Mesenchymal stem cell (in vitro differentiated cells and primary cell): ENCODE measurements at regions not wholly inside any gene's neighbourhood (a gene's known extent, or its start where the extent isn't known, plus 50 kb on each side); places are given as distances from the start of the nearest gene placed in this dataset.

Experiments used
- DNase-seq: peaks from one replicate; pipeline ENCODE4 v3.0.0-alpha.2; 2013
- H2AFZ ChIP-seq: one replicate; pipeline ENCODE4 v1.6.1; 2013; ENCODE audit warnings: low read depth, mild to moderate bottlenecking, control low read depth, inconsistent platforms, low read length, moderate library complexity
- H2AK5ac ChIP-seq: 2 replicates; pipeline ENCODE4 v1.6.1; 2013; ENCODE audit warnings: low read length, moderate library complexity, mild to moderate bottlenecking, inconsistent platforms; ENCODE audit not compliant: severe bottlenecking
- H2BK120ac ChIP-seq: one replicate; pipeline ENCODE4 v1.6.1; 2013; ENCODE audit warnings: low read depth, mild to moderate bottlenecking, inconsistent platforms, low read length, moderate library complexity
- H2BK12ac ChIP-seq, 2 experiments: one replicate each; pipeline ENCODE4 v1.6.1; 2013; ENCODE audit warnings: inconsistent platforms in 2 of 2, low read length in 2 of 2, mild to moderate bottlenecking in 2 of 2, moderate library complexity in 2 of 2, control low read depth in 1 of 2
- H2BK15ac ChIP-seq: one replicate; pipeline ENCODE4 v1.6.1; 2013; ENCODE audit warnings: mild to moderate bottlenecking, low read depth, inconsistent platforms; ENCODE audit not compliant: poor library complexity, severe bottlenecking
- H2BK5ac ChIP-seq: 2 replicates; pipeline ENCODE4 v1.6.1; 2013; ENCODE audit warnings: low read depth, mild to moderate bottlenecking, low read length, control low read depth, inconsistent platforms; ENCODE audit not compliant: poor library complexity, severe bottlenecking
- H3K14ac ChIP-seq, 2 experiments: one replicate each; pipeline ENCODE4 v1.6.1; 2013; ENCODE audit warnings: inconsistent platforms in 2 of 2, low read length in 2 of 2, control low read depth in 1 of 2, mild to moderate bottlenecking in 1 of 2, moderate library complexity in 1 of 2
- H3K18ac ChIP-seq, 2 experiments: one replicate each; pipeline ENCODE4 v1.6.1; 2013; ENCODE audit warnings: inconsistent platforms in 2 of 2, low read length in 2 of 2, control low read depth in 1 of 2, low read depth in 1 of 2, mild to moderate bottlenecking in 1 of 2
- H3K23ac ChIP-seq, 2 experiments: one replicate each; pipeline ENCODE4 v1.6.1; 2013; ENCODE audit warnings: inconsistent platforms in 2 of 2, low read length in 2 of 2, mild to moderate bottlenecking in 2 of 2, moderate library complexity in 2 of 2, control low read depth in 1 of 2
- H3K27ac ChIP-seq: 2 replicates; pipeline ENCODE4 v1.5.1; 2013; ENCODE audit warnings: mild to moderate bottlenecking, moderate library complexity, low read length, control low read depth, inconsistent platforms; ENCODE audit not compliant: poor library complexity, severe bottlenecking
- H3K27me3 ChIP-seq, 2 experiments: 2 replicates each; pipeline versions ENCODE4 v1.6.1 to v1.7.0; 2013; ENCODE audit warnings: low read length in 2 of 2, mild to moderate bottlenecking in 2 of 2, moderate library complexity in 2 of 2, control low read depth in 1 of 2, inconsistent platforms in 1 of 2; ENCODE audit not compliant: control insufficient read depth in 1 of 2, insufficient read depth in 1 of 2
- H3K36me3 ChIP-seq, 2 experiments: 2 replicates each; pipeline versions ENCODE4 v1.6.1 to v1.7.0; 2013; ENCODE audit warnings: low read length in 2 of 2, control low read depth in 1 of 2, inconsistent platforms in 1 of 2, low read depth in 1 of 2, mild to moderate bottlenecking in 1 of 2; ENCODE audit not compliant: insufficient read depth in 2 of 2, control insufficient read depth in 1 of 2
- H3K4ac ChIP-seq, 2 experiments: one replicate each; pipeline ENCODE4 v1.6.1; 2013; ENCODE audit warnings: inconsistent platforms in 2 of 2, low read length in 2 of 2, mild to moderate bottlenecking in 2 of 2, moderate library complexity in 2 of 2, control low read depth in 1 of 2, low read depth in 1 of 2
- H3K4me1 ChIP-seq: 2 replicates; pipeline ENCODE4 v1.6.1; 2013; ENCODE audit warnings: low read depth, low read length, control low read depth; ENCODE audit not compliant: control insufficient read depth, insufficient read depth
- H3K4me2 ChIP-seq: 2 replicates; pipeline ENCODE4 v1.6.1; 2013; ENCODE audit warnings: low read length, mild to moderate bottlenecking, inconsistent platforms; ENCODE audit not compliant: poor library complexity, severe bottlenecking
- H3K4me3 ChIP-seq, 2 experiments: 2 replicates each; pipeline versions ENCODE4 v1.5.1 to v1.7.0; 2013; ENCODE audit warnings: low read length in 2 of 2, mild to moderate bottlenecking in 2 of 2, control low read depth in 1 of 2, low read depth in 1 of 2; ENCODE audit not compliant: insufficient read depth in 1 of 2
- H3K79me1 ChIP-seq: replicated peaks from 2 replicates; pipeline ENCODE4 v1.6.1; 2013; ENCODE audit warnings: mild to moderate bottlenecking, control low read depth, low read length, inconsistent platforms; ENCODE audit not compliant: poor library complexity, severe bottlenecking
- H3K9ac ChIP-seq: 2 replicates; pipeline ENCODE4 v1.7.0; 2013; ENCODE audit warnings: mild to moderate bottlenecking, low read length, moderate library complexity
- H3K9me3 ChIP-seq: 2 replicates; pipeline ENCODE4 v1.7.0; 2013; ENCODE audit warnings: mild to moderate bottlenecking, low read length; ENCODE audit not compliant: control insufficient read depth
- H4K8ac ChIP-seq: one replicate; pipeline ENCODE4 v1.6.1; 2013; ENCODE audit warnings: inconsistent platforms, mild to moderate bottlenecking, low read length, moderate library complexity
- H4K91ac ChIP-seq: one replicate; pipeline ENCODE4 v1.6.1; 2013; ENCODE audit warnings: mild to moderate bottlenecking, low read length, inconsistent platforms
- WGBS: methylation state at CpG from one replicate; pipeline ENCODE4 v1.1.7; 2013; ENCODE audit warnings: mixed read lengths; 5-methylcytosine and 5-hydroxymethylcytosine counted together

DNA sequence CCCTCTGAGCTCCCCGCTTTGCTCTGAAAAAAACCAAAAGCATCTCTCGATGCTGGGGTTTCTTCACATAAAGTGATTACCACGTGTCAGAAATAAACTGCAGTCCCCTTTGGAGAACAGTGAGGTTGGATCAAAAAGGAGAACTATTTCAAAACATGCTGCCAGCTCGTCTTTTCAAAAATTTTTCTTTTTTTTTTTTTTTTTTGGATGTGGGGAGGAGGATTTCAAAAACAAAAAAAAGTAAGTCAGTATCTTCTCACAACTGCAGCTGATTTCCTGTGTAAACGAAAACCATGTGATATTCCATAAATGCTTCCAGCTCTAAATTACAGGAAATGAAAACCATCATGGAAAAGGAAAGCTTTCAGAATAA lies 155.0 kb upstream of the LYZL2 start:
- Histone ChIP-seq H2BK12ac (peak overlapping the region in 1 of 2 experiments; percentile 86), H3K4me2 (peak overlapping the region; percentile 72), H3K18ac (peak overlapping the region; percentile 96 to 98), H3K36me3 (no peaks in the 10 kb centered on the region), H3K23ac (no peak overlapping the region), H4K91ac (peak overlapping the region; percentile 92), H3K4me1 (peaks cover 14% of the 10 kb centered on the region), H3K79me1 (no peaks in the 10 kb centered on the region), H3K4me3 (peak overlapping the region; percentile 66 to 72), H2BK120ac (peak overlapping the region; percentile 59), H3K14ac (no peak overlapping the region), H2BK15ac (peak overlapping the region; percentile 66), H3K9ac (peak overlapping the region; percentile 91), H4K8ac (peak overlapping the region; percentile 83), H3K4ac (no peak overlapping the region), H3K9me3 (no peaks in the 10 kb centered on the region), H2BK5ac (no peak overlapping the region), H3K27me3 (no peaks in the 10 kb centered on the region), H2AK5ac (no peak overlapping the region), H2AFZ (peak overlapping the region; percentile 83), H3K27ac (no peak overlapping the region)
- 0% methylated on average over 3 of the region's 5 CpGs for WGBS
- peak; percentile 62 for DNase-seq

DNA sequence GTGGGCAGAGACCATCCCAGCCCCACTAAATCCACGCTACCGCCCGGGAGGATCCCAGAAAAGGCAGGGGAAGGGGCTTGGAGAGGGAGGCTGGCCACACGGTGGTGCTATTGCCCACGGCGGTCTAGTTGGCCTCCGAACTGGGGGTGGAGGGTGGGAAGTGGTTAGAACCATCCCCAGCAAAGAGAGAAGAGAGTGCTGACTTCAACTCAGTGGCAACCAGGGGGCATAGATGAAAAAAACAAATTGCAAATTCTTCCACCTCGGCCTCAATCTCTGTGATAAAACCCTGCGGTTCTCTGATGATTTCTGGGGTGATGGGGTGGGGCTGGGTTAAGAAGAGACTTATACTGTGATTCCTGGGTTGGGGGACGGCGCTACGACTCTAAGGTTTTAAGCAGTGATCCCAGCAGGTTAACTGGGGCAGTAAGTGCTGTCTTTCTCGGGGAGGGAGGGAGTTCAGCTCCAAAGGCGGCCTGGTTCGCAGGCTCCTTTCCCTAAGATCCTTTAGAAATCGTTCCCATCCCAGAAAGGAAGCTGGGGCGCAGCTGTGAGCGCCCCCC lies 154.5 kb upstream of the LYZL2 start:
- Histone ChIP-seq H2AFZ (no peak overlapping the region), H3K9me3 (no peaks in the 10 kb centered on the region), H2BK15ac (no peak overlapping the region), H3K9ac (peak overlapping the region; percentile 91), H3K4me3 (peak overlapping the region in 1 of 2 experiments; percentile 45), H3K27me3 (no peaks in the 10 kb centered on the region), H3K27ac (peak overlapping the region; percentile 35), H3K4ac (peak overlapping the region in 1 of 2 experiments; percentile 91), H4K8ac (peak overlapping the region; percentile 51), H2BK5ac (no peak overlapping the region), H3K4me1 (peaks cover 14% of the 10 kb centered on the region), H3K4me2 (peak overlapping the region; percentile 71), H3K23ac (no peak overlapping the region), H3K18ac (peak overlapping the region; percentile 72 to 77), H3K79me1 (no peaks in the 10 kb centered on the region), H2BK12ac (peak overlapping the region; percentile 85 to 87), H2BK120ac (peak overlapping the region; percentile 68), H4K91ac (peak overlapping the region; percentile 57), H3K14ac (no peak overlapping the region), H2AK5ac (no peak overlapping the region), H3K36me3 (no peaks in the 10 kb centered on the region)
- WGBS = under 1% methylated on average over 17 of the region's 18 CpGs
- DNase-seq = peak; percentile 90

- peak overlapping the region; percentile 76 for H2BK15ac ChIP-seq
- peak; percentile 44 for DNase-seq
Observed at GRCh38 chr10:30782537-30783461, 153.2 kb upstream of the LYZL2 start.

DNA sequence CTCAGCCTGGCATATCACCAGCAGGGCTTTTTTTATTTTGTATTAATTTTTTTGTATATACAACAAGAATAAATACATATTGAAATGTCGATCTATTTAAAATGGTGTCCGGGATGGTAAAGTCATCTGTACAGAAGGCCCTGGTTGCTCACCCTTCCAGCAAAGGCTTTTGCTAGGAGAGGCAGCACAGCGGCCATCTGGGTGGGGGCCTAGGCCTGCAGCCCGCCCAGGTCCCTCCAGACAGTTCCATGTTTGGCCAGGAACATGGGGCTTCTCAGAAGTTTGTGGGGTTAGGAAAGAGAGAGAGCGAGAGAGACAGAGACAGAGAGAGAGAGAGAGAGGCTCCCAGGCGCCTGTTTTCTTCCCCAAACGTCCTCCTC lies 152.6 kb upstream of the LYZL2 start:
- Histone ChIP-seq H2BK5ac (peak overlapping the region; percentile 79), H2BK15ac (no peak overlapping the region), H2AK5ac (no peak overlapping the region), H3K9me3 (no peaks in the 10 kb centered on the region), H3K4me2 (no peak overlapping the region), H4K91ac (no peak overlapping the region), H3K27me3 (no peaks in the 10 kb centered on the region), H3K9ac (peak overlapping the region; percentile 91), H4K8ac (no peak overlapping the region), H2BK120ac (peak overlapping the region; percentile 69), H3K4me1 (peaks cover 14% of the 10 kb centered on the region), H3K23ac (no peak overlapping the region), H3K79me1 (no peaks in the 10 kb centered on the region), H3K14ac (no peak overlapping the region), H3K4me3 (no peak overlapping the region), H3K4ac (no peak overlapping the region), H3K18ac (peak overlapping the region in 1 of 2 experiments; percentile 64), H2BK12ac (peak overlapping the region in 1 of 2 experiments; percentile 93), H2AFZ (no peak overlapping the region), H3K36me3 (no peaks in the 10 kb centered on the region), H3K27ac (peak overlapping the region; percentile 83)
- WGBS = 95% methylated on average over 4 of the region's 7 CpGs
- DNase-seq = no peak

More at GRCh38 chr10:30782537-30783461, 153.2 kb upstream of the LYZL2 start:
- Histone ChIP-seq H2BK5ac (peak overlapping the region; percentile 79), H2AFZ (no peak overlapping the region), H3K9ac (peak overlapping the region; percentile 91), H3K4me2 (peak overlapping the region; percentile 23), H4K91ac (peak overlapping the region; percentile 88), H3K23ac (no peak overlapping the region), H4K8ac (peak overlapping the region; percentile 88), H3K14ac (no peak overlapping the region), H3K79me1 (no peaks in the 10 kb centered on the region), H2BK12ac (peak overlapping the region; percentile 29 to 94), H2BK120ac (peak overlapping the region; percentile 69), H3K27me3 (no peaks in the 10 kb centered on the region), H3K4ac (peak overlapping the region; percentile 75 to 91), H3K18ac (peak overlapping the region; percentile 72 to 77), H3K4me3 (no peak overlapping the region), H2AK5ac (peak overlapping the region; percentile 87), H3K36me3 (no peaks in the 10 kb centered on the region), H3K27ac (peak overlapping the region; percentile 89), H3K4me1 (peaks cover 14% of the 10 kb centered on the region), H3K9me3 (no peaks in the 10 kb centered on the region)
- WGBS = 49% methylated on average over 14 of the region's 15 CpGs
